ENCODE measurements at regions not wholly inside any gene's neighbourhood (a gene's known extent, or its start where the extent isn't known, plus 50 kb on each side); places are given as distances from the start of the nearest gene placed in this dataset. TPM values are rescaled to one million over a fixed set of nuclear protein-coding genes. Genes with fewer than 3 reads are reported as not detected.

Small RNA genes in the stretch of these regions (small RNA-seq; reads per million reads assigned to genes)
- gene RNU5E-7P (ENCODE audit: low replicate concordance) = not detected

Data from tongue (tissue), 1 donor.